Liver (tissue), 8 donors: ENCODE measurements at regions not wholly inside any gene's neighbourhood (a gene's known extent, or its start where the extent isn't known, plus 50 kb on each side); places are given as distances from the start of the nearest gene placed in this dataset.

Experiments
- DNase-seq: peaks from one replicate; pipeline ENCODE4 v3.0.0-alpha.2; 2017; ENCODE audit warnings: low spot score
- H3K27ac ChIP-seq, 2 donors: one replicate each; pipeline ENCODE4 v1.7.0; 2013; ENCODE audit warnings: inconsistent platforms in 2 of 2, low read length in 2 of 2, control low read depth in 1 of 2, low read depth in 1 of 2, mild to moderate bottlenecking in 1 of 2
- H3K27me3 ChIP-seq, 4 donors: one replicate each; pipeline versions ENCODE4 v1.6.1 to v1.7.0; 2013; ENCODE audit warnings: low read length in 3 of 4, inconsistent platforms in 1 of 4, mild to moderate bottlenecking in 1 of 4, moderate library complexity in 1 of 4; ENCODE audit not compliant: control insufficient read depth in 4 of 4, insufficient read depth in 4 of 4
- H3K36me3 ChIP-seq, 4 donors: one replicate each; pipeline versions ENCODE4 v1.6.1 to v1.7.0; 2013; ENCODE audit warnings: low read length in 3 of 4, mild to moderate bottlenecking in 3 of 4, low read depth in 1 of 4, moderate library complexity in 1 of 4; ENCODE audit not compliant: control insufficient read depth in 4 of 4, insufficient read depth in 3 of 4
- H3K4me1 ChIP-seq, 4 donors: one replicate each; pipeline versions ENCODE4 v1.6.1 to v1.7.0; 2013; ENCODE audit warnings: low read length in 3 of 4, mild to moderate bottlenecking in 3 of 4, moderate library complexity in 1 of 4; ENCODE audit not compliant: control insufficient read depth in 4 of 4, insufficient read depth in 4 of 4
- H3K4me3 ChIP-seq, 3 donors: one replicate each; pipeline versions ENCODE4 v1.6.1 to v1.7.0; 2013; ENCODE audit warnings: low read length in 3 of 3, control low read depth in 1 of 3, low read depth in 1 of 3, mild to moderate bottlenecking in 1 of 3
- H3K9ac ChIP-seq, 2 donors: one replicate each; pipeline ENCODE4 v1.7.0; 2013; ENCODE audit warnings: low read length in 2 of 2, mild to moderate bottlenecking in 2 of 2, moderate library complexity in 2 of 2, control low read depth in 1 of 2, low read depth in 1 of 2
- H3K9me3 ChIP-seq, 4 donors: one replicate each; pipeline versions ENCODE4 v1.6.1 to v1.7.0; 2013; ENCODE audit warnings: low read length in 3 of 4; ENCODE audit not compliant: control insufficient read depth in 4 of 4
- CTCF ChIP-seq: fragments of 150-350 bp; IDR thresholded peaks from 2 replicates; pipeline ENCODE4 v1.5.1; 2017; ENCODE audit warnings: improper control_type of control experiment, low read depth, low read length; ENCODE audit not compliant: missing input control
- EGR1 ChIP-seq, 2 donors: IDR thresholded peaks; 2 replicates each; pipeline ENCODE4 v1.6.1; 2016 to 2018; ENCODE audit warnings: antibody characterized with exemption in 2 of 2, low read depth in 2 of 2
- FOXA1 ChIP-seq: IDR thresholded peaks from 2 replicates; pipeline ENCODE4 v1.6.1; 2016; ENCODE audit warnings: antibody characterized with exemption
- FOXA2 ChIP-seq: IDR thresholded peaks from 2 replicates; pipeline ENCODE4 v1.6.1; 2016; ENCODE audit warnings: antibody characterized with exemption
- GABPA ChIP-seq, 2 donors: IDR thresholded peaks in 1 of 2; conservative IDR thresholded peaks in 1 of 2; 2 replicates each; pipeline ENCODE4 v1.6.1; 2016; ENCODE audit warnings: antibody characterized with exemption in 2 of 2, mild to moderate bottlenecking in 1 of 2, moderate library complexity in 1 of 2
- HNF4A ChIP-seq, 2 donors: conservative IDR thresholded peaks; 2 replicates each; pipeline ENCODE4 v1.6.1; 2016; ENCODE audit warnings: antibody characterized with exemption in 2 of 2, mild to moderate bottlenecking in 2 of 2
- HNF4G ChIP-seq: IDR thresholded peaks from 2 replicates; pipeline ENCODE4 v1.6.1; 2016; ENCODE audit warnings: antibody characterized with exemption
- JUND ChIP-seq, 2 donors: IDR thresholded peaks; 2 replicates each; pipeline ENCODE4 v1.6.1; 2016; ENCODE audit warnings: antibody characterized with exemption in 2 of 2
- MAX ChIP-seq: IDR thresholded peaks from 2 replicates; pipeline ENCODE4 v1.6.1; 2016; ENCODE audit warnings: antibody characterized with exemption
- NR2F2 ChIP-seq: IDR thresholded peaks from 2 replicates; pipeline ENCODE4 v1.6.1; 2016; ENCODE audit warnings: antibody characterized with exemption
- RAD21 ChIP-seq, 2 donors: IDR thresholded peaks; 2 replicates each; pipeline ENCODE4 v1.6.1; 2016; ENCODE audit warnings: antibody characterized with exemption in 2 of 2, mild to moderate bottlenecking in 2 of 2
- REST ChIP-seq: IDR thresholded peaks from 2 replicates; pipeline ENCODE4 v1.6.1; 2016; ENCODE audit warnings: antibody characterized with exemption, mild to moderate bottlenecking
- RXRA ChIP-seq, 2 donors: IDR thresholded peaks; 2 replicates each; pipeline ENCODE4 v1.6.1; 2017 to 2018; ENCODE audit warnings: antibody characterized with exemption in 2 of 2, mild to moderate bottlenecking in 1 of 2
- TAF1 ChIP-seq: conservative IDR thresholded peaks from 2 replicates; pipeline ENCODE4 v1.6.1; 2016; ENCODE audit warnings: antibody characterized with exemption, mild to moderate bottlenecking
- YY1 ChIP-seq: IDR thresholded peaks from 2 replicates; pipeline ENCODE4 v1.6.1; 2016; ENCODE audit warnings: antibody characterized with exemption, mild to moderate bottlenecking
- ZBTB33 ChIP-seq: IDR thresholded peaks from 2 replicates; pipeline ENCODE4 v1.6.1; 2016; ENCODE audit warnings: antibody characterized with exemption
- WGBS: extraction: QIAGEN DNeasy Blood & Tissue Kit; methylation state at CpG from one replicate; pipeline ENCODE4 v1.1.7; 2013; 5-methylcytosine and 5-hydroxymethylcytosine counted together
- donor health status: healthy.
- donor health status: healthy.
- donor health status: healthy.
- donor health status: healthy.
- donor health status: healthy.

- Histone ChIP-seq H3K27ac (no peak overlapping the region), H3K27me3 (no peaks in the 10 kb centered on the region), H3K36me3 (no peaks in the 10 kb centered on the region), H3K9ac (no peak overlapping the region), H3K9me3 (no peaks in the 10 kb centered on the region), H3K4me1 (peaks cover 0 to under 1% (median 0%) of the 10 kb centered on the region in 4 donors), H3K4me3 (no peak overlapping the region)
- 90% methylated on average over 9 of the region's 9 CpGs for WGBS
- DNase-seq, result no peak
- TF ChIP-seq JUND (IDR thresholded peaks at IDR 0.05) (no peak), CTCF (no peak), FOXA1 (no peak), FOXA2 (no peak), RAD21 (IDR thresholded peaks at IDR 0.05) (no peak), REST (no peak), EGR1 (IDR thresholded peaks at IDR 0.05; ENCODE audit: low read depth in 2 of 2) (no peak), GABPA (IDR thresholded peaks at IDR 0.05 in 1 of 2, conservative IDR thresholded peaks at IDR 0.05 in 1 of 2) (no peak), HNF4A (conservative IDR thresholded peaks at IDR 0.05) (no peak), HNF4G (no peak), TAF1 (no peak), ZBTB33 (no peak)
Measured at GRCh38 chr6:44665683-44666082, 278.2 kb downstream of the CDC5L start.

- no peak overlapping the region for H3K9ac ChIP-seq
- H3K4me1 ChIP-seq, result no peaks in the 10 kb centered on the region
- H3K4me3 ChIP-seq, result no peak overlapping the region
- H3K27me3 ChIP-seq, result no peaks in the 10 kb centered on the region
- no peaks in the 10 kb centered on the region for H3K9me3 ChIP-seq
- H3K27ac ChIP-seq, result no peak overlapping the region
- DNase-seq, result no peak
- 90% methylated on average over 3 of the region's 3 CpGs for WGBS
- H3K36me3 ChIP-seq, result no peaks in the 10 kb centered on the region
- TF ChIP-seq JUND (IDR thresholded peaks at IDR 0.05), result no peak
- no peak for TF ChIP-seq RXRA (IDR thresholded peaks at IDR 0.05)
- no peak for TF ChIP-seq REST
- TF ChIP-seq EGR1 (IDR thresholded peaks at IDR 0.05; ENCODE audit: low read depth in 2 of 2), result no peak
- TF ChIP-seq HNF4A (conservative IDR thresholded peaks at IDR 0.05), result no peak
- no peak for TF ChIP-seq YY1
- no peak for TF ChIP-seq MAX
- no peak for TF ChIP-seq RAD21 (IDR thresholded peaks at IDR 0.05)
- TF ChIP-seq ZBTB33, result no peak
- TF ChIP-seq TAF1, result no peak
- TF ChIP-seq CTCF, result no peak
- TF ChIP-seq NR2F2, result no peak
- TF ChIP-seq HNF4G, result no peak
- TF ChIP-seq GABPA (IDR thresholded peaks at IDR 0.05 in 1 of 2, conservative IDR thresholded peaks at IDR 0.05 in 1 of 2), result no peak
Measured at GRCh38 chr6:44666324-44666723, 278.8 kb downstream of the CDC5L start.
